IgD-negative memory B cell (primary cell): ENCODE measurements at regions not wholly inside any gene's neighbourhood (a gene's known extent, or its start where the extent isn't known, plus 50 kb on each side); places are given as distances from the start of the nearest gene placed in this dataset.

Experiments used
- H3K27ac Mint-ChIP-seq, 3 donors: one replicate each; pipeline ENCODE4 v1.8.0; 2020 to 2022; ENCODE audit warnings: mild to moderate bottlenecking in 3 of 3, mixed read lengths in 3 of 3, moderate library complexity in 1 of 3
- H3K27me3 Mint-ChIP-seq: one replicate; pipeline ENCODE4 v1.8.0; 2021; ENCODE audit warnings: mixed read lengths
- H3K36me3 Mint-ChIP-seq: one replicate; pipeline ENCODE4 v1.8.0; 2020; ENCODE audit warnings: mild to moderate bottlenecking, mixed read lengths
- H3K4me1 Mint-ChIP-seq, 3 donors: one replicate each; pipeline ENCODE4 v1.8.0; 2020 to 2022; ENCODE audit warnings: mixed read lengths in 3 of 3, mild to moderate bottlenecking in 1 of 3
- H3K4me3 Mint-ChIP-seq, 4 donors: one replicate each; pipeline ENCODE4 v1.8.0; 2020 to 2022; ENCODE audit warnings: mild to moderate bottlenecking in 4 of 4, mixed read lengths in 4 of 4, moderate library complexity in 3 of 4
- H3K9me3 Mint-ChIP-seq, 3 donors: one replicate each; pipeline ENCODE4 v1.8.0; 2020 to 2021; ENCODE audit warnings: mixed read lengths in 3 of 3, mild to moderate bottlenecking in 1 of 3

GRCh38 chr17:6191405-6192324, 121.5 kb downstream of the WSCD1 start:
- Mint-ChIP-seq H3K27ac (no peak overlapping the region), H3K4me1 (no peaks in the 10 kb centered on the region), H3K36me3 (no peaks in the 10 kb centered on the region)

GRCh38 chr17:6187836-6188235, 117.7 kb downstream of the WSCD1 start:
- Mint-ChIP-seq H3K4me1 (no peaks in the 10 kb centered on the region), H3K9me3 (peaks cover 0 to 2% (median 1%) of the 10 kb centered on the region in 3 donors), H3K27ac (no peak overlapping the region), H3K4me3 (no peak overlapping the region), H3K27me3 (no peaks in the 10 kb centered on the region), H3K36me3 (no peaks in the 10 kb centered on the region)

More at GRCh38 chr17:6191405-6192324, 121.5 kb downstream of the WSCD1 start:
- Mint-ChIP-seq H3K4me3 (no peak overlapping the region), H3K27me3 (no peaks in the 10 kb centered on the region), H3K9me3 (peaks cover 1 to 7% (median 6%) of the 10 kb centered on the region in 3 donors)

- Mint-ChIP-seq H3K4me1 (no peaks in the 10 kb centered on the region), H3K27me3 (peaks cover 2% of the 10 kb centered on the region), H3K4me3 (no peak overlapping the region), H3K9me3 (peaks cover 0 to 2% (median 1%) of the 10 kb centered on the region in 3 donors), H3K27ac (no peak overlapping the region), H3K36me3 (no peaks in the 10 kb centered on the region)
These were observed 116.8 kb downstream of the WSCD1 start for GRCh38 chr17:6186998-6187397.

- Mint-ChIP-seq H3K36me3 (no peaks in the 10 kb centered on the region), H3K9me3 (peaks cover 0 to 7% (median 2%) of the 10 kb centered on the region in 3 donors), H3K27ac (no peak overlapping the region), H3K4me3 (no peak overlapping the region), H3K4me1 (no peaks in the 10 kb centered on the region), H3K27me3 (peaks cover 5% of the 10 kb centered on the region)
These were observed 114.3 kb downstream of the WSCD1 start for GRCh38 chr17:6184508-6184907.

- H3K4me3 Mint-ChIP-seq, result no peak overlapping the region
- H3K27ac Mint-ChIP-seq, result peak overlapping the region in 2 of 3 donors; percentile 74 to 83
- H3K9me3 Mint-ChIP-seq, result peaks cover 0 to 6% (median 2%) of the 10 kb centered on the region in 3 donors
- no peaks in the 10 kb centered on the region for H3K4me1 Mint-ChIP-seq
- H3K36me3 Mint-ChIP-seq, result no peaks in the 10 kb centered on the region
- peaks cover 5% of the 10 kb centered on the region for H3K27me3 Mint-ChIP-seq
These were observed 108.8 kb downstream of the WSCD1 start for GRCh38 chr17:6179017-6179416.

GRCh38 chr17:6177941-6178694, 107.9 kb downstream of the WSCD1 start:
- H3K27me3 Mint-ChIP-seq, result peaks cover 8% of the 10 kb centered on the region
- H3K4me3 Mint-ChIP-seq, result no peak overlapping the region
- H3K9me3 Mint-ChIP-seq, result peaks cover 0 to 6% (median 2%) of the 10 kb centered on the region in 3 donors
- H3K27ac Mint-ChIP-seq, result peak overlapping the region in 1 of 3 donors; percentile 47
- H3K4me1 Mint-ChIP-seq, result no peaks in the 10 kb centered on the region
- no peaks in the 10 kb centered on the region for H3K36me3 Mint-ChIP-seq
